ENCODE measurements at regions not wholly inside any gene's neighbourhood (a gene's known extent, or its start where the extent isn't known, plus 50 kb on each side); places are given as distances from the start of the nearest gene placed in this dataset.

GRCh38 chr5:54403885-54404416, 51.5 kb upstream of the HSPB3 start:
- TF ChIP-seq GATAD2B (IDR thresholded peaks at IDR 0.05; ENCODE audit: borderline replicate concordance) (no peak), ZNF583 (CRISPR knock-in tag; IDR thresholded peaks at IDR 0.05) (no peak), MAX (CRISPR knock-in tag; IDR thresholded peaks at IDR 0.05) (no peak), KLF6 (CRISPR knock-in tag; IDR thresholded peaks at IDR 0.05; ENCODE audit: borderline replicate concordance) (no peak), RBBP5 (IDR thresholded peaks at IDR 0.05; ENCODE audit: borderline replicate concordance, insufficient read depth, low read length, poor library complexity, severe bottlenecking) (no peak), FUS (optimal IDR thresholded peaks at IDR 0.05; ENCODE audit: low read depth, low read length) (no peak), SNIP1 (IDR thresholded peaks at IDR 0.05; ENCODE audit: low read depth) (no peak), HDAC2 (IDR thresholded peaks at IDR 0.05) (no peak), CTCF (IDR thresholded peaks at IDR 0.05 in 2 of 3, conservative IDR thresholded peaks at IDR 0.05 in 1 of 3; ENCODE audit: insufficient read depth in 2 of 3, low read depth in 1 of 3, low read length in 3 of 3) (no peak), GABPA (tag; conservative IDR thresholded peaks at IDR 0.05; ENCODE audit: low read depth) (no peak), FOS (IDR thresholded peaks at IDR 0.05; ENCODE audit: extremely low read depth, insufficient read length) (no peak)
